ENCODE measurements at regions not wholly inside any gene's neighbourhood (a gene's known extent, or its start where the extent isn't known, plus 50 kb on each side); places are given as distances from the start of the nearest gene placed in this dataset.
"Not testable (repeated sequence)": the region's sequence is repeated elsewhere in the genome, so short reads cannot be mapped to it uniquely, and the experiment has no call there.

DNA sequence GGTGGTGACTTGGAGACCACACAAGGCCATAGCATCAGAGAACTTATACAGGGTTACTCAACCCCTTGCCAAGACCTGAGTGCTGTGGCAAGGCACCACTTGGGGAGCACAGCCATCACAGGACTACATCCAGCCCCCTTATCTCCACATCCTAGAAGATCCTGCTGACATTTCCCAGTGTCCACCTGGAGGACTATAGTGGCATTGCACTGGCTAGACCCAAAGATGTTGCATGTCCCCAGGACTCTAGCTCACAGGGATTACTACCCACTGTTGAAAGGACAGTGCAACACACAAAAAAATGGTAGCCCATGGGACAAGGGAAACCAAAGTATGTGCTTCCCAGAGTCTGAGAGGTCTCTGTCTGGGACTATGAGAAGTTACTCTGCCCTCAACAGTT lies 411.1 kb upstream of the NUDT12 start:
- DNase-seq, result no peak
- FAIRE-seq, result no peak
- H3K36me3 ChIP-seq (ENCODE audit: control insufficient read depth in 2 of 3, insufficient read depth in 3 of 3, low read length in 3 of 3), result no peaks in the 10 kb centered on the region
- no peaks in the 10 kb centered on the region for H3K4me1 ChIP-seq (ENCODE audit: control insufficient read depth in 2 of 3, insufficient read depth in 2 of 3, low read depth in 1 of 3, low read length in 3 of 3)
- peaks cover 0 to 3% (median 0%) of the 10 kb centered on the region in 3 donors for H3K9me3 ChIP-seq (ENCODE audit: control insufficient read depth in 2 of 3, insufficient read depth in 1 of 3, low read length in 3 of 3)
- no peaks in the 10 kb centered on the region for H3K27me3 ChIP-seq (ENCODE audit: control insufficient read depth, insufficient read depth, low read length)
- intact Hi-C loops (cut with DNase I), result no loop called here
- no peak overlapping the region for H3K27ac ChIP-seq (ENCODE audit: low read depth in 2 of 2, low read length in 2 of 2)
- TF ChIP-seq, protein P1, sequence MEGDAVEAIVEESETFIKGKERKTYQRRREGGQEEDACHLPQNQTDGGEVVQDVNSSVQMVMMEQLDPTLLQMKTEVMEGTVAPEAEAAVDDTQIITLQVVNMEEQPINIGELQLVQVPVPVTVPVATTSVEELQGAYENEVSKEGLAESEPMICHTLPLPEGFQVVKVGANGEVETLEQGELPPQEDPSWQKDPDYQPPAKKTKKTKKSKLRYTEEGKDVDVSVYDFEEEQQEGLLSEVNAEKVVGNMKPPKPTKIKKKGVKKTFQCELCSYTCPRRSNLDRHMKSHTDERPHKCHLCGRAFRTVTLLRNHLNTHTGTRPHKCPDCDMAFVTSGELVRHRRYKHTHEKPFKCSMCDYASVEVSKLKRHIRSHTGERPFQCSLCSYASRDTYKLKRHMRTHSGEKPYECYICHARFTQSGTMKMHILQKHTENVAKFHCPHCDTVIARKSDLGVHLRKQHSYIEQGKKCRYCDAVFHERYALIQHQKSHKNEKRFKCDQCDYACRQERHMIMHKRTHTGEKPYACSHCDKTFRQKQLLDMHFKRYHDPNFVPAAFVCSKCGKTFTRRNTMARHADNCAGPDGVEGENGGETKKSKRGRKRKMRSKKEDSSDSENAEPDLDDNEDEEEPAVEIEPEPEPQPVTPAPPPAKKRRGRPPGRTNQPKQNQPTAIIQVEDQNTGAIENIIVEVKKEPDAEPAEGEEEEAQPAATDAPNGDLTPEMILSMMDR (IDR thresholded peaks at IDR 0.05; ENCODE audit: borderline replicate concordance, extremely low read depth, insufficient read depth), result no peak
- H3K4me3 ChIP-seq (ENCODE audit: low read length in 3 of 3), result no peak overlapping the region
- no peak overlapping the region for H3K9ac ChIP-seq (ENCODE audit: low read length in 3 of 3)

DNA sequence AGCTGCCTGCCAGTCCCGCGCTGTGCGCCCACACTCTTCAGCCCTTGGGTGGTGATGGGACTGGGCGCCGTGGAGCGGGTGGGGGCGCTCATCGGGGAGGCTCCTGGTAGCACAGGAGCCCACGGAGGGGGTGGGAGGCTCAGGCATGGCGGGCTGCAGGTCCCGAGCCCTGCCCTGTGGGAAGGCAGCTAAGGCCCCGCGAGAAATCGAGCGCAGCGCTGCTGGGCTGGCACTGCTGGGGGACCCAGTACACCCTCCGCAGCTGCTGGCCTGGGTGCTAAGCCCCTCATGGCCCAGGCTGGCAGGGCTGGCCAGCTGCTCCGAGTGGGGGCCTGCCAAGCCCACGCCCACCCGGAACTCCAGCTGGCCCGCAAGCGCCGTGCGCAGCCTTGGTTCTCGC lies 403.7 kb upstream of the NUDT12 start:
- H3K4me1 ChIP-seq (ENCODE audit: control insufficient read depth in 2 of 3, insufficient read depth in 2 of 3, low read depth in 1 of 3, low read length in 3 of 3); H3K4me3 ChIP-seq (ENCODE audit: low read length in 3 of 3); FAIRE-seq; H3K27me3 ChIP-seq (ENCODE audit: control insufficient read depth, insufficient read depth, low read length); H3K36me3 ChIP-seq (ENCODE audit: control insufficient read depth in 2 of 3, insufficient read depth in 3 of 3, low read length in 3 of 3); DNase-seq; H3K9me3 ChIP-seq (ENCODE audit: control insufficient read depth in 2 of 3, insufficient read depth in 1 of 3, low read length in 3 of 3); H3K27ac ChIP-seq (ENCODE audit: low read depth in 2 of 2, low read length in 2 of 2); H3K9ac ChIP-seq (ENCODE audit: low read length in 3 of 3); intact Hi-C loops (cut with DNase I): not testable (repeated sequence)

DNA sequence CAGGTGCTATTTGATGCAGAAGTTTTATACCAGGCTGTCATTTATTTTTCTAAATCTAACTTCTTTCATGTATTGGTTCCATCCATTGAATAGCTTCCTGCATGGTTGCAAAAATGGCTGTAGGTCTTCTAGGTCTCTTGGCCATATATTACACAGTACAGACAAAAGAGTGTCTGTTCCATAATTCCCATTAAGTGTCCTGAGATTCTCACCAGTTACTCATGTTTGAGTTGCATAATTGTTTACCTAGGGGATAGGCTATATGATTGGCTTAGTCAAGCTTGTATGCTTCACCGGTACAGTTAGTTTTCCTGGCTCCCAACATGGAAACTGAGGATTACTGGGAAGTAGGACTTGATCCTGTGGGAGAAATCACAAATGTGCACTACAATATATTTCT lies 399.4 kb upstream of the NUDT12 start:
- no peak overlapping the region for H3K9ac ChIP-seq (ENCODE audit: low read length in 3 of 3)
- intact Hi-C loops (cut with DNase I), result no loop called here
- TF ChIP-seq, protein P1 (IDR thresholded peaks at IDR 0.05; ENCODE audit: borderline replicate concordance, extremely low read depth, insufficient read depth), result no peak
- FAIRE-seq, result no peak
- no peaks in the 10 kb centered on the region for H3K9me3 ChIP-seq (ENCODE audit: control insufficient read depth in 2 of 3, insufficient read depth in 1 of 3, low read length in 3 of 3)
- no peak for DNase-seq
- H3K27ac ChIP-seq (ENCODE audit: low read depth in 2 of 2, low read length in 2 of 2), result no peak overlapping the region
- H3K36me3 ChIP-seq (ENCODE audit: control insufficient read depth in 2 of 3, insufficient read depth in 3 of 3, low read length in 3 of 3), result no peaks in the 10 kb centered on the region
- no peaks in the 10 kb centered on the region for H3K4me1 ChIP-seq (ENCODE audit: control insufficient read depth in 2 of 3, insufficient read depth in 2 of 3, low read depth in 1 of 3, low read length in 3 of 3)
- H3K4me3 ChIP-seq (ENCODE audit: low read length in 3 of 3), result no peak overlapping the region
- H3K27me3 ChIP-seq (ENCODE audit: control insufficient read depth, insufficient read depth, low read length), result no peaks in the 10 kb centered on the region

DNA sequence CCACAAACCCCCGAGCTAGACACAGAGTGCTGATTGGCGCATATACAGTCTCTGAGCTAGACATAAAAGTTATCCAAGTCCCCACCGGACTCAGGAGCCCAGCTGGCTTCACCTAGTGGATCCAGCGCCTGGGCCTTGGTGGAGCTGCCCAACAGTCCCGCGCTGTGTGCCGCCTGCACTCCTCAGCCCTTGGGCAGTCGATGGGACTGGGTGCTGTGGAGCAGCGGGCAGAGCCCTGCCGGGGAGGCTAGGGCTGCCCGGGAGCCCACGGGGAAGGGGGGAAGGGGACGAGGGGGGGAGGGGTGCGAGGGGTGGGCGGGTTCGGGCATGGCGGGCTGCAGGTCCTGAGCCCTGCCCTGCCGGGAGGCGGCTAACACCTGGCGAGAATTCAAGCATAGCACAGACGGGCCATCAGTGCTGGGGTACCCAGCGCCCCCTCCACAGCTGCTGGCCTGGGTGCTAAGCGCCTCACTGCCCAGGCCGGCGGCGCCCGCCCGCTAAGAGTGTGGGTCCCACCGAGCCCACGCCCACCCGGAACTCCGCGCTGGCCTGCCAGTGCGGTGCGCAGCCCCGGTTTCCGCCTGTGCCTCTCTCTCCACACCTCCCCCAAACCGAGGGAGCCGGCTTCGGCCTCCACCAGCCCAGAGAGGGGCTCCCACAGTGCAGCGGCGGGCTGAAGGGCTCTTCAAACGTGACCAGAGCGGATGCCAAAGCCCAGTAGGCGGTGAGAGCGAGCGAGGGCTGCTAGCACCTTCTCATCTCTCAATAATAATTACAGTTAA lies 391.2 kb upstream of the NUDT12 start:
- Histone ChIP-seq H3K9me3 (ENCODE audit: control insufficient read depth in 2 of 3, insufficient read depth in 1 of 3, low read length in 3 of 3) (no peaks in the 10 kb centered on the region), H3K4me3 (ENCODE audit: low read length in 3 of 3) (no peak overlapping the region), H3K27ac (ENCODE audit: low read depth in 2 of 2, low read length in 2 of 2) (no peak overlapping the region), H3K36me3 (ENCODE audit: control insufficient read depth in 2 of 3, insufficient read depth in 3 of 3, low read length in 3 of 3) (no peaks in the 10 kb centered on the region), H3K9ac (ENCODE audit: low read length in 3 of 3) (no peak overlapping the region), H3K4me1 (ENCODE audit: control insufficient read depth in 2 of 3, insufficient read depth in 2 of 3, low read depth in 1 of 3, low read length in 3 of 3) (no peaks in the 10 kb centered on the region), H3K27me3 (ENCODE audit: control insufficient read depth, insufficient read depth, low read length) (no peaks in the 10 kb centered on the region)
- TF ChIP-seq, protein P1 (IDR thresholded peaks at IDR 0.05; ENCODE audit: borderline replicate concordance, extremely low read depth, insufficient read depth), result no peak
- DNase-seq (no peak), FAIRE-seq (no peak)
- intact Hi-C loops (cut with DNase I), result no loop called here
